ENCODE measurements at regions not wholly inside any gene's neighbourhood (a gene's known extent, or its start where the extent isn't known, plus 50 kb on each side); places are given as distances from the start of the nearest gene placed in this dataset.
"Not testable (repeated sequence)": the region's sequence is repeated elsewhere in the genome, so short reads cannot be mapped to it uniquely, and the experiment has no call there.

DNA sequence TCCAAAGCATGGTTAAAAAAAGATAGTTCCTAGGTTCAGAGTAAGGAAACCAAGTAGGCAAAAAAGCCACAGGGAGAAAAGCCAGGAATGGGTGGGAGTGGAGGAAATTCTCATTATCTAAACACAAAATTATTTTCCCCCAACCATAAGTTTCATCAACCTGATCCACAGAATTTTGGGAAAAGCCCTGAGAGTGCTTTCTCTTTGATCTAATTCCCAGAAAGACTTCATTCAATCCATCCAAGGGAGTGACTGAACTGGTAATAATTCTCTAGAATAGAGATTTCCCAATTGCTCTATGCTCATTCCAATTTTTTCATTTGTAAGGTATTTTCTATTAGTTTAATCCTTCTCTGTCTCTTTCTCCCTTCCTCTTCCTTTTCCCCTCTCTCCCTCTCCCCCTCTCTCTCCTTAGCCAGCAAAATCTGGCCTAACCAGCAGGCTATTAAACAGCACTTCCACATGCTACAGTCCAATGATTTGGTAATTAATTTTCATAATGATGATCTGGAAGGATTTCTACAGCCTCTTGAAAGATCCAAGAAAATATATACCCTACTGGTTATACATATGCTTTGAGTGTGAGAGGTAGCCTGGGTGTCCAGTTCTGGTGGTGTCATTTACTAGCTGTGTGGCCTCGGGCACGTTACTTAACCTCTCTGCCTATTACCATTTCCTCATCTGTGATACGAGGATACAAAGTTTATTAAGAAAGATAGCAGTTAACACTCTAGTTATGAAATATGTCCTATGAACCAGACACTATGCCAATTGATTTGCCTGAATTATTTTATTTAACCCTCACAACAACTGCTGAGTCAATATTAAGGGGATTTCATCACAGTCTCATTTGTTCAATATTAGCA, 251.5 kb upstream of the RASGEF1B start:
- TF ChIP-seq POLR2A (IDR thresholded peaks at IDR 0.05) (no peak), POLR2AphosphoS5 (IDR thresholded peaks at IDR 0.05) (no peak)
- TF ChIP-seq, protein P1, sequence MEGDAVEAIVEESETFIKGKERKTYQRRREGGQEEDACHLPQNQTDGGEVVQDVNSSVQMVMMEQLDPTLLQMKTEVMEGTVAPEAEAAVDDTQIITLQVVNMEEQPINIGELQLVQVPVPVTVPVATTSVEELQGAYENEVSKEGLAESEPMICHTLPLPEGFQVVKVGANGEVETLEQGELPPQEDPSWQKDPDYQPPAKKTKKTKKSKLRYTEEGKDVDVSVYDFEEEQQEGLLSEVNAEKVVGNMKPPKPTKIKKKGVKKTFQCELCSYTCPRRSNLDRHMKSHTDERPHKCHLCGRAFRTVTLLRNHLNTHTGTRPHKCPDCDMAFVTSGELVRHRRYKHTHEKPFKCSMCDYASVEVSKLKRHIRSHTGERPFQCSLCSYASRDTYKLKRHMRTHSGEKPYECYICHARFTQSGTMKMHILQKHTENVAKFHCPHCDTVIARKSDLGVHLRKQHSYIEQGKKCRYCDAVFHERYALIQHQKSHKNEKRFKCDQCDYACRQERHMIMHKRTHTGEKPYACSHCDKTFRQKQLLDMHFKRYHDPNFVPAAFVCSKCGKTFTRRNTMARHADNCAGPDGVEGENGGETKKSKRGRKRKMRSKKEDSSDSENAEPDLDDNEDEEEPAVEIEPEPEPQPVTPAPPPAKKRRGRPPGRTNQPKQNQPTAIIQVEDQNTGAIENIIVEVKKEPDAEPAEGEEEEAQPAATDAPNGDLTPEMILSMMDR (IDR thresholded peaks at IDR 0.05 in 8 of 11, conservative IDR thresholded peaks at IDR 0.05 in 3 of 11): no peak
- DNase-seq: no peak
- no peaks in the 10 kb centered on the region for H3K36me3 ChIP-seq
- H3K4me1 ChIP-seq: peaks cover 0 to 24% (median 20%) of the 10 kb centered on the region in 6 donors
- WGBS, 5 donors: 63 to 84% (median 71%) methylated on average over 3 of the region's 3 CpGs
- H3K27me3 ChIP-seq (replicated peaks in 1 of 7): no peaks in the 10 kb centered on the region
- no peak overlapping the region for H3K27ac ChIP-seq
- intact Hi-C loops (cut with DNase I; ENCODE audit: low total_unique reads): no loop called here
- no peak overlapping the region for H3K4me3 ChIP-seq
- H3K9me3 ChIP-seq: no peaks in the 10 kb centered on the region

DNA sequence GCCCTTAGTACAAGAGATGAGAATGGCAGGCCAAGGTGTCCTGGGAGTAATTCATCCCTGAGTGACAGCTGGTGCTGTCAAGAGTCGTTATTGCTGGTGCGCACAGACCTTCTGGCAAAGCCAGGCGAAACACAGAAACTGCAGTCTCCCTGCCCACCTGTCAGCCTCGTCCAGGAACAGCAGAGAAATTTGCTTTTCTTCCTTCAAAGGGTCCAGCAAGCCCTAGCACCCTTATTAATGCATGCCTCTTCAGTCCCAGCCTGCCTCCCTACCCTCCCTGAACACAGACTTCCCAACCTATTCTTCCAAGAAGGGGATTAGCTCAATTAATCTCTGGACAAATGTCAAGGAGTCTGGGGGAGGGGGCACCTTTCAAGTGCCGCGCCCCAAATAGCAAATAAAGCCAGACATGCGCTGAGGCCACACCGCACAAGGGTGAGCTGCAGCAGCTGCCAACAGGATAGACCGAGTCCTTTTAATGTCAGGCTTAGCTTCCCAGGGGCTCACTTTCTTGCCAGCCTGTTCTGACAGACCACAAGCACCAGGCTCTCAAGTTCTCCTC, 250.7 kb upstream of the RASGEF1B start:
- intact Hi-C loops (cut with DNase I; ENCODE audit: low total_unique reads): no loop called here
- H3K27ac ChIP-seq: no peak overlapping the region
- H3K27me3 ChIP-seq (replicated peaks in 1 of 7): no peaks in the 10 kb centered on the region
- no peak for DNase-seq
- H3K4me3 ChIP-seq: no peak overlapping the region
- peaks cover 0 to 24% (median 20%) of the 10 kb centered on the region in 6 donors for H3K4me1 ChIP-seq
- 85 to 90% (median 88%) methylated on average over 9 of the region's 9 CpGs for WGBS, 5 donors
- H3K9me3 ChIP-seq: no peaks in the 10 kb centered on the region
- no peaks in the 10 kb centered on the region for H3K36me3 ChIP-seq
- no peak for TF ChIP-seq POLR2A (IDR thresholded peaks at IDR 0.05)
- TF ChIP-seq, protein P1 (IDR thresholded peaks at IDR 0.05 in 8 of 11, conservative IDR thresholded peaks at IDR 0.05 in 3 of 11): no peak
- no peak for TF ChIP-seq POLR2AphosphoS5 (IDR thresholded peaks at IDR 0.05)

DNA sequence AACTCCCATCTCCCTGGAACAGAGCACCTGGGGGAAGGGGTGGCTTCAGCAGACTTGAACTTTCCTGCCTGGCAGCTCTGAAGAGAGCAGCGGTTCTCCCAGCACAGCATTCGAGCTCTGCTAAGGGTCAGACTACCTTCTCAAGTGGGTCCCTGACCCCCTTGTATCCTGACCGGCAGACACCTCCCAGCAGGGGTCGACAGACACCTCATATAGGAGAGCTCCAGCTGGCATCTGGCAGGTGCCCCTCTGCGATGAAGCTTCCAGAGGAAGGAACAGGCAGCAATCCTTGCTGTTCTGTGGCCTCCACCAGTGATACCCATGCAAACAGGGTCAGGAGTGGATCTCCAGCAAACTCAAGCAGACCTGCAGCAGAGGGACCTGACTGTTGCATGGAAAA, 244.1 kb upstream of the RASGEF1B start:
- Histone ChIP-seq H3K4me3 (no peak overlapping the region), H3K27me3 (replicated peaks in 1 of 7) (peaks cover 0 to 6% (median 0%) of the 10 kb centered on the region in 7 donors), H3K27ac (no peak overlapping the region), H3K9me3 (no peaks in the 10 kb centered on the region), H3K36me3 (no peaks in the 10 kb centered on the region), H3K4me1 (peaks cover 0 to 8% (median 0%) of the 10 kb centered on the region in 6 donors)
- WGBS, 5 donors: 63 to 94% (median 72%) methylated on average over 4 to 5 of the region's 5 CpGs
- DNase-seq: no peak
- TF ChIP-seq POLR2AphosphoS5 (IDR thresholded peaks at IDR 0.05): no peak
- TF ChIP-seq, protein P1 (IDR thresholded peaks at IDR 0.05 in 8 of 11, conservative IDR thresholded peaks at IDR 0.05 in 3 of 11): no peak
- TF ChIP-seq POLR2A (IDR thresholded peaks at IDR 0.05): no peak
- intact Hi-C loops (cut with DNase I; ENCODE audit: low total_unique reads): no loop called here

DNA sequence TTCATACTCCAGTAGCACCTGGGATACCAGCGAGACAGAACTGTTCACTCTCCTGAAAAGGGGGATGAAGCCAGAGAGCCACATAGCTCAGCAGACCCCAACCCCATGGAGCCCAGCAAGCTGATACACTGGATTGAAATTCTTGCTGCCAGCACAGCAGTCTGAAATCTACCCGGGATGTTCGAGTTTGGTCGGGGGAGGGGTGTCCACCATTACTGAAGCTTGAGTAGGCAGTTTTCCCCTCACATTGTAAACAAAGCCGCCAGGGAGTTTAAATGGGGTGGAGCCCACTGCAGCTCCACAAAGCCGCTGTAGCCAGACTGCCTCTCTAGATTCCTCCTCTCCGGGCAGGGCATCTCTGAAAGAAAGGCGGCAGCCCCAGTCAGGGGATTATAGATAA, 243.7 kb upstream of the RASGEF1B start:
- WGBS, 5 donors: 58 to 78% (median 74%) methylated on average over 8 of the region's 8 CpGs
- H3K4me1 ChIP-seq; H3K4me3 ChIP-seq; H3K27ac ChIP-seq; H3K9me3 ChIP-seq; intact Hi-C loops (cut with DNase I; ENCODE audit: low total_unique reads); DNase-seq; H3K36me3 ChIP-seq; H3K27me3 ChIP-seq (replicated peaks in 1 of 7): not testable (repeated sequence)

Data from spleen (tissue), 11 donors.